Ecto neural progenitor cell (in vitro differentiated cells): ENCODE measurements at regions not wholly inside any gene's neighbourhood (a gene's known extent, or its start where the extent isn't known, plus 50 kb on each side); places are given as distances from the start of the nearest gene placed in this dataset.

Experiments used
- DNase-seq: peaks from one replicate; pipeline ENCODE4 v3.0.0-alpha.2; 2018; ENCODE audit warnings: low spot score

GRCh38 chr3:177673112-177673914 lies 476.0 kb upstream of the TBL1XR1 start:
- DNase-seq = no peak

- DNase-seq = no peak
These were observed 476.9 kb upstream of the TBL1XR1 start for GRCh38 chr3:177674186-177674585.

- DNase-seq = no peak
These were observed 478.9 kb upstream of the TBL1XR1 start for GRCh38 chr3:177676148-177676547.

GRCh38 chr3:177676947-177677587 lies 479.8 kb upstream of the TBL1XR1 start:
- no peak for DNase-seq

GRCh38 chr3:177679568-177680471 lies 482.5 kb upstream of the TBL1XR1 start:
- no peak for DNase-seq

GRCh38 chr3:177680472-177680821 lies 483.2 kb upstream of the TBL1XR1 start:
- DNase-seq = no peak

- DNase-seq = no peak
These were observed 483.9 kb upstream of the TBL1XR1 start for GRCh38 chr3:177681156-177681555.

- no peak for DNase-seq
These were observed 484.6 kb upstream of the TBL1XR1 start for GRCh38 chr3:177681852-177682251.

GRCh38 chr3:177683586-177683985 lies 486.3 kb upstream of the TBL1XR1 start:
- DNase-seq = no peak

- no peak for DNase-seq
These were observed 489.4 kb upstream of the TBL1XR1 start for GRCh38 chr3:177686671-177687070.

GRCh38 chr3:177687291-177687690 lies 490.0 kb upstream of the TBL1XR1 start:
- DNase-seq = no peak

GRCh38 chr3:177688152-177688551 lies 490.9 kb upstream of the TBL1XR1 start:
- no peak for DNase-seq

GRCh38 chr3:177689077-177689476 lies 491.8 kb upstream of the TBL1XR1 start:
- DNase-seq = no peak

GRCh38 chr3:177689869-177690268 lies 492.6 kb upstream of the TBL1XR1 start:
- no peak for DNase-seq

GRCh38 chr3:177690306-177690705 lies 493.0 kb upstream of the TBL1XR1 start:
- no peak for DNase-seq

GRCh38 chr3:177692304-177692975 lies 495.2 kb upstream of the TBL1XR1 start:
- DNase-seq = no peak

GRCh38 chr3:177693616-177694264 lies 496.5 kb upstream of the TBL1XR1 start:
- DNase-seq = no peak

GRCh38 chr3:177694316-177694715 lies 497.0 kb upstream of the TBL1XR1 start:
- no peak for DNase-seq

- DNase-seq = no peak
These were observed 497.7 kb upstream of the TBL1XR1 start for GRCh38 chr3:177694951-177695350.

- no peak for DNase-seq
These were observed 502.8 kb upstream of the TBL1XR1 start for GRCh38 chr3:177700117-177700516.

GRCh38 chr3:177703788-177704187 lies 506.5 kb upstream of the TBL1XR1 start:
- DNase-seq = no peak
